ENCODE measurements at regions not wholly inside any gene's neighbourhood (a gene's known extent, or its start where the extent isn't known, plus 50 kb on each side); places are given as distances from the start of the nearest gene placed in this dataset.

DNA sequence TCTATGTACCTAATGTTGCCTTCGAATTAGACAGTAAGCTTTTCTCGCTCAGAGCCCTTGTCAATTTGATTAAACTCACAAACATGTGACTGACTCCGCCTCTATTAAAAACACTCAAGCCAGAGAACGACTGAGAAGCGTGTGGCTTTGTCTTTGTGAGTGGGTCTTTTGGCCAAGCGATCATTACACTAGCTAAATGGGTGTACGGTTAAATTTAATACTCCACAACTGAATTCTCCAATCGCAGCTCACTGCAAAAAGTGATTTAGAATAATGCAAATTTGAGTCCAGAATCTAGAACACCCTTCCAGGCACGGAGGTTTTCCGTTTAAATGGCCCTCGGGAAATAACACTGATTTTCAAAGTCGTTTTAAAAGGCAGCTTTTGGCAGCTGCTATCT is 253.7 kb downstream of the EFCAB11 start:
- TF ChIP-seq CTCF (IDR thresholded peaks at IDR 0.05) (no peak), POLR2A (IDR thresholded peaks at IDR 0.05) (no peak)
- no peak for ATAC-seq
- H3K4me3 ChIP-seq, result peak overlapping the region in 2 of 3 donors; percentile 55 to 65

GRCh38 chr14:89699071-89699470 is 255.5 kb downstream of the EFCAB11 start:
- Histone ChIP-seq H3K27ac (no peak overlapping the region), H3K4me3 (no peak overlapping the region), H3K36me3 (no peaks in the 10 kb centered on the region), H3K9me3 (no peaks in the 10 kb centered on the region), H3K4me1 (peaks cover 0 to 6% (median 1%) of the 10 kb centered on the region in 4 donors), H3K27me3 (no peaks in the 10 kb centered on the region)
- intact Hi-C loops (cut with DNase I), result no loop called here
- ATAC-seq (no peak), DNase-seq (no peak)
- no peak for TF ChIP-seq CTCF (IDR thresholded peaks at IDR 0.05)
- TF ChIP-seq POLR2A (IDR thresholded peaks at IDR 0.05), result no peak
- WGBS (ENCODE audit: insufficient coverage, low coverage, low lambda C conversion rate, missing lambda C conversion rate), result 81% methylated on average over 6 of the region's 6 CpGs

More for the DNA sequence above, 253.7 kb downstream of the EFCAB11 start:
- DNase-seq, result no peak
- H3K4me1 ChIP-seq, result peaks cover 0 to 6% (median 1%) of the 10 kb centered on the region in 4 donors
- H3K27ac ChIP-seq, result no peak overlapping the region
- no peaks in the 10 kb centered on the region for H3K9me3 ChIP-seq
- intact Hi-C loops (cut with DNase I), result no loop called here
- WGBS (ENCODE audit: insufficient coverage, low coverage, low lambda C conversion rate, missing lambda C conversion rate), result 62% methylated on average over 12 of the region's 12 CpGs
- no peaks in the 10 kb centered on the region for H3K27me3 ChIP-seq
- H3K36me3 ChIP-seq, result no peaks in the 10 kb centered on the region

DNA sequence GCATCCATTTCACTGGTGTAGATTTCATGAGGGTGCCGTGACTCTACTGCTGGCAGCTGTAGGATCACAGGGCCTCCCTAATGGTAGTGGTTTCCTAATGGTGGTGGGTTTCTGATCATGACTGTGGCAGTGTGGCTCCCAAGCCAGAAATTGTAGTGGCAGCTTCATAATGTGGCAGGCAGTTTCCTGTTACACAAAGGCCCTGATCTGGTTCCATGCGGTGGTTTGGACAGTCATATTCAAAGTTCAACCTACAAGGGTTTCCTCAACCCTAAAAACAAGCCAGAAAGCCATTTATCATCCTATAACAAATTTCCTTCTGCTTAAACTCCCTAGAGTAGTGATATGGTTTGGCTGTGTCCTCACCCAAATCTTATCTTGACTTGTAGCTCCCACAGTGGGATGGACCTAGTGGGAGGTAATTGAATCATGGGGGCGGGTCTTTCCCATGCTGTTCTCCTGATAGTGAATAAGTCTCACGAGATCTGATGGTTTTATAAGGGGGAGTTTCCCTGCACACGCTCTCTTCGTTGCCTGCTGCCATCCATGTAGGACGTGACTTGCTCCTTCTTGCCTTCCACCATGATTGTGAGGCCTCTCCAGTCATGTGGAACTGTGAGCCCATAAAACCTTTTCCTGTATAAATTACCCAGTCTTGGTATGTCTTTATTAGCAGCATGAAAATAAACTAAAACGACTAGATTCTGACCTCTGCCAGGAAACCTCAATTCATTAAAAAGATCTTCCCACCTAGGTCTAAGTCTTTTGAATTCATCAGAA is 257.1 kb downstream of the EFCAB11 start:
- Histone ChIP-seq H3K9me3 (no peaks in the 10 kb centered on the region), H3K27ac (no peak overlapping the region), H3K4me3 (no peak overlapping the region), H3K27me3 (no peaks in the 10 kb centered on the region), H3K36me3 (no peaks in the 10 kb centered on the region), H3K4me1 (peaks cover 0 to 6% (median 1%) of the 10 kb centered on the region in 4 donors)
- WGBS (ENCODE audit: insufficient coverage, low coverage, low lambda C conversion rate, missing lambda C conversion rate), result 86% methylated on average over 8 of the region's 8 CpGs
- TF ChIP-seq POLR2A (IDR thresholded peaks at IDR 0.05) (no peak), CTCF (IDR thresholded peaks at IDR 0.05) (no peak)
- intact Hi-C loops (cut with DNase I), result no loop called here
- ATAC-seq (no peak), DNase-seq (no peak)

DNA sequence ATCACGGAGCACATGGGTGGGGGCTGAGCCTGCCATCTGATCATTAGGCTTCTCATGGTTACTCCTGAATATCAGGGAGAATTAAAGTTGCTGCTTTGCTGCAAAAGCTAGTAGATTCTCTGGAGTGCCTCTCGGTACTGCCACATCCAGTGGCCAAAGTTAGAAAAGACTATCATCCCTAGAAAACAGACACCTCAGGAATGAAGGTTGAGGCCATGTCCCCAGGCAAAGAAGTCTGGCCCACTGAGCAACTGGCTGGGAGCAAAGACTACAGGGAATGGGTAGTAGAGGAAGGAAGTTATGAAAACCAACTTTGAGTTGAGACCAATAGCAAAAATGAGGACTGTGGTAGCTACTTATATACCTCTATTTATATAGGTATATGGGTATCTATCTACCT is 258.7 kb downstream of the EFCAB11 start:
- Histone ChIP-seq H3K36me3 (no peaks in the 10 kb centered on the region), H3K4me3 (no peak overlapping the region), H3K27ac (no peak overlapping the region), H3K9me3 (no peaks in the 10 kb centered on the region), H3K4me1 (peaks cover 0 to 1% (median 0%) of the 10 kb centered on the region in 4 donors), H3K27me3 (no peaks in the 10 kb centered on the region)
- no peak for DNase-seq
- 80% methylated on average over 2 of the region's 2 CpGs for WGBS (ENCODE audit: insufficient coverage, low coverage, low lambda C conversion rate, missing lambda C conversion rate)
- intact Hi-C loops (cut with DNase I), result no loop called here
- TF ChIP-seq CTCF (IDR thresholded peaks at IDR 0.05), result no peak
- ATAC-seq, result no peak

Data from right lobe of liver (tissue), 6 donors.